Daoy (cell line): ENCODE measurements at regions not wholly inside any gene's neighbourhood (a gene's known extent, or its start where the extent isn't known, plus 50 kb on each side); places are given as distances from the start of the nearest gene placed in this dataset.
"Not testable (repeated sequence)": the region's sequence is repeated elsewhere in the genome, so short reads cannot be mapped to it uniquely, and the experiment has no call there.

Source experiments
- DNase-seq: peaks from one replicate; pipeline ENCODE4 v3.0.0-alpha.2; 2015; ENCODE audit warnings: low read depth

DNA sequence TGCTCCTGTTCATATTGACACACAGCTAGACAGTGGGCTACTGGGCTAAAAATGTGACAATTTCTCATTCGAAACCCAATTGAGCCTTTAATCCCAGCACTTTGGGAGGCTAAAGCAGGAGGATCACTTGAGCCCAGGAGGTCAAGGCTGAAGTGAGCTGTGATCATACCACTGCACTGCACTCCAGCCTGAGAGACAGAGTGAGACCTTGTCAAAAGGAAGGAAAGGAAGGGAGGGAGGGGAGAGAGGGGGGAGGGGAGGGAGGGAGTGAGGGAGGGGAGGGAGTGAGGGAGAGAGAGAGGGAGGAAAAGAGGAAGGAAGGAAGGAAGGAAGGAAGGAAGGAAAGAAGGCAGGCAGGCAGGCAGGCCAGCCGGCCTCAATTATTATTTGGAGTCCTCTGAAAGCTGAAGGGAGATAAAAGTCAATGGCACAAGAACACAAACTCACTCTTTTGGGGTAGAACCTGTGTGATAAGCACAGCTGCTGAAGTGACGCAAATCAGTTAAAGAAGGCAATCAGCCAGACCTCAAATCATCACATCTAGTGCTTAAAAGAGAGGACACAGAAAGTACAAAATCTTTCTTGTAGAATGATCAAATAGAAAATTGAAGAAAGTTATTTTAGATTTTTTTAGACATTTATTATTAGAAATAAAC, 98.1 kb downstream of the CCDC71L start:
- DNase-seq, result no peak

GRCh38 chr7:106561666-106562411, 99.1 kb downstream of the CCDC71L start:
- DNase-seq, result no peak

DNA sequence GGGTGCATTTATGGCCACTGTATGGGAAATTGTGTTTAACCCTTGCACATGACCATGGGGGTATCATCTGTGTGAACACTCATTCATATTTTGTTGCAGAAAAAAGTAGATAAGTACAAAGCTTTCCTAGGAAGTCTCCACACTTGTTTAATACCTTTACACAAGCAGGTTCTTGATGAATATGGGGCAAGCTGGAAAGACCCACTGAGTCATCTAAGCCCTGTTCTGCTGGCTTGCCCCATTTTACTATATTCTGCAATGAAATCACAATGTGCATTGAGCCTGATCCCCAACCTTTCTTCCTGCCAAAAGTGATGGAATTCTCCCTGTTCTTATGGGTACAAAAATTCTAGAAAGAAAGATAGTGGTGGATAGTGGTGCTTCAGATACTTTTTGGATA, 99.8 kb downstream of the CCDC71L start:
- no peak for DNase-seq

- DNase-seq, result no peak
Measured at GRCh38 chr7:106560482-106560881, 100.5 kb downstream of the CCDC71L start.

GRCh38 chr7:106556244-106556643, 104.7 kb downstream of the CCDC71L start:
- DNase-seq, result not testable (repeated sequence)

GRCh38 chr7:106554623-106555022, 106.3 kb downstream of the CCDC71L start:
- DNase-seq, result not testable (repeated sequence)

DNA sequence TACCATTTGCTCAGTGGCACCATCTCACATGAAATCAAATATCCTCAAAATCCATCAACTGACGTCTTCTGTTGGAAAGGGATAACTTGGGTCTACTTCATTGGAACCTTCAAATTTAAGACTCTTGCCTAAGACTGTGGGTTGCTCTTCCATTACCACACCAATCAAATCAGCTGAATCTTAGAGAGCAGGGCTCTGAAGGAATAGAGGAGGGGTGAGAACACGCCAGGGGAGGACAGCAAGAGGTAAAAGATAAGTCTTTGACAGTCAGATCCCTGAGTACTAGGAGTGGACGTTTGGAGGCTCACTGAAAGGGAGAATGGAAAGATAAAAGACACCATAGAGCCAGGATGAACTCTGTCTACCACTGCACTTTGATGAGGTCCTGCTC, 107.5 kb downstream of the CCDC71L start:
- no peak for DNase-seq

- DNase-seq, result no peak
Measured at GRCh38 chr7:106552645-106553445, 108.1 kb downstream of the CCDC71L start.

GRCh38 chr7:106551936-106552335, 109.0 kb downstream of the CCDC71L start:
- no peak for DNase-seq

DNA sequence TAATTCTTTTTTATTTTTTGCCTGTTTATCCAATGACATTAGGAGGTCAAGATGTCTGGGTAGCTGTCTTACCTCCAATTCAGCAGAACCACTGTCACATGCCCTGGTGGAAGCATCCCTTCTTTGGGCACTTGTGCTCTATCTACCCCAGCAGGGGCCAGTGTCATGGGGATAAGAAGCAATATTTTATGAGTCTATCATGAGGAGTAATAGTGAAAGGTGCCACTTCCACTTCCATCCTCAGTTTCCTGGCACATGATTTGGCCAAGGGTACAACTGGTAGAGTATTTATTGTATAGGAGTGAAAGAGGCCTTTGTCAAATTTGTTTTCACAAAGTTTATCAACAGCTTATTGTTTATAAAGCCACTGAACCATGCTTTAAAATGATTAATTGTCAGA, 112.5 kb downstream of the CCDC71L start:
- no peak for DNase-seq

- DNase-seq, result no peak
Measured at GRCh38 chr7:106545275-106545674, 115.7 kb downstream of the CCDC71L start.

GRCh38 chr7:106543221-106543757, 117.7 kb downstream of the CCDC71L start:
- DNase-seq, result no peak

GRCh38 chr7:106542550-106543220, 118.3 kb downstream of the CCDC71L start:
- peak; percentile 76 for DNase-seq

- no peak for DNase-seq
Measured at GRCh38 chr7:106538638-106539037, 122.3 kb downstream of the CCDC71L start.

- DNase-seq, result no peak
Measured at GRCh38 chr7:106537119-106537518, 123.8 kb downstream of the CCDC71L start.

GRCh38 chr7:106536079-106536478, 124.9 kb downstream of the CCDC71L start:
- no peak for DNase-seq

DNA sequence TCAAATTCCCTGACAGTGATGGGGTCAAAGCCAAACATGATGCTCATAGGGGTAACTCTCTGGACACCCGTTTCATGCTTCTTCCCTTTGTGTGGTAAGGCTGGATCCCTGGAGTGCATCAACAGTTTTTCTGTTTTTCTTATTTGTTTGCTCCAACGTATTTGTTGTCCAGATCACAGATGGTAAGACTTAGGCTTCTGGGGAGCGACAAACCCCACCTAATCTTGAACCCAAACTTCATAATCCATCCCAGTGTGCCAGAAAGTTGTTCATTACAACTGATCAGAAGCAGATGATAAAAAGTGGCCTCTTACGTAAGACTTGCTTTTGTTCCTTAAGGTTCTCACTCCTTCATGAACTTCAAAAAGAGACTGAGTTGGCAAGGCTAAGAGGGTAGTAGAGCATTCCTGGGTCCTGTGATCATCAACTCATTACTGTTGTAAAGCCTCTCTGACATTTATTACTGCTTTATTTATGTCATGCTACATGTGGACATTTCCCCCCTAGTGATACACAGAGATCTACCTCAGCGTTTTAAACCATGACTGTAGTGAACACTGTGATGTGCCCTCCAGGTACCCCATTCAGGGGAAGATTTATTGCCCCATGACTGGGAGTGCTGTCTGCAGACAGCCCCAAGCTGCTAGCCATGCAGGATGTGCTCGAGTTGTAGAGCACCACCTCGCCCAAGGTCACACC, 125.6 kb downstream of the CCDC71L start:
- no peak for DNase-seq

DNA sequence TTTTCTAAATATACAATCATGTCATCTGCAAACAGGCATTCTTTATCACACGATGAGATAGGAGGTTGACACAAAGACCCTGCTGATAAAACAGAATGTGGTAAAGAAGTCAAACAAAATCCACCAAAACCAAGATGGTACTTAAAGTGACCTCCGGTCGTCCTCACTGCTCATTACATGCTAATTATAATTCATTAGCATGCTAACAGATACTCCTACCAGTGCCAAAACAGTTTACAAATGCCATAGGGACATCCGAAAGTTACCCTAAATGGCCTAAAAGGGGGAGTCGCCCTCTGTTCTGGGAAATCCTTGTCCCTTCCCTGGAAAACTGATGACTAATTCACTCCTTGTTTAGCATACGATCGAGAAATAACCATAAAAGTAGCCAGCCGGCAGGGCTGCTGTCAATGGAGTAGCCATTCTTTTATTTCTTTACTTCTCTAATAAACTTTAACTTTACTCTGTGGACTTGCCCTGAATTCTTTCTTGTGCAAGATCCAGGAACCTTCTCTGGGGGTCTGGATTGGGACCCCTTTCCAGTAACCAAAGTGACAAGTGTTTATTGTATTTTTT, 126.6 kb downstream of the CCDC71L start:
- DNase-seq, result no peak

DNA sequence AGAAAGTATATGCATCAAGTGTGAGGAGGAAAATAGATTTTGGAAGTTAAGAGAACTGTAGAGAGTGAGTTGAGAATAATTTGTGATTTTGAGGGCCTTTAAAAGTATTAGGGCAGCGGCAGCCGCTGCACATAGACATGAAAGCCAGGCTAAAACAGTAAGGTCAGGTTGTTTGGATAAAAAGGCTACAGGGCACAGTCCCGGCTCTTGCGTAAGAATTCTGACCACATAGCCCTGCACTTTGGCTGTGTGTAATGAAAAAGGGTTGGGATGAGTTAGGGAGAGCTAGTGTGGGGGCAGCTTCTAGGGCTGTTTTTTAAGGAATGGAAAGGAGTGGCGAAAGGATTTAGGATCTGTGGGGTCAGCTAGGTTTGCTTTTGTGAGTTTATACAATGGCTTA, 130.8 kb downstream of the CCDC71L start:
- not testable (repeated sequence) for DNase-seq

DNA sequence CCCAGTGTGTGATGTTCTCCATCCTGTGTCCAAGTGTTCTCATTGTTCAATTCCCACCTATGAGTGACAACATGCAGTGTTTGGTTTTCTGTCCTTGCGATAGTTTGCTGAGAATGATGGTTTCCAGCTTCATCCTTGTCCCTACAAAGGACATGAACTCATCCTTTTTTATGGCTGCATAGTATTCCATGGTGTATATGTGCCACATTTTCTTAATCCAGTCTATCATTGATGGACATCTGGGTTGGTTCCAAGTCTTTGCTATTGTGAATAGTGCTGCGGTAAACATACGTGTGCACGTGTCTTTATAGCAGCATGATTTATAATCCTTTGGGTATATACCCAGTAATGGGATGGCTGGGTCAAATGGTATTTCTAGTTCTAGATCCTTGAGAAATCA, 134.3 kb downstream of the CCDC71L start:
- not testable (repeated sequence) for DNase-seq

- no peak for DNase-seq
Measured at GRCh38 chr7:106524690-106525059, 136.3 kb downstream of the CCDC71L start.
